Immature natural killer cell (primary cell): ENCODE measurements at regions not wholly inside any gene's neighbourhood (a gene's known extent, or its start where the extent isn't known, plus 50 kb on each side); places are given as distances from the start of the nearest gene placed in this dataset.

Experiments
- DNase-seq, 3 donors: peaks; one replicate each; pipeline ENCODE4 v3.0.0; 2022; ENCODE audit warnings: mixed read lengths in 1 of 3
- H3K27ac Mint-ChIP-seq, 6 donors: one replicate each; pipeline ENCODE4 v1.8.0; 2020; ENCODE audit warnings: mixed read lengths in 6 of 6, mild to moderate bottlenecking in 5 of 6, inconsistent platforms in 4 of 6, moderate library complexity in 3 of 6
- H3K27me3 Mint-ChIP-seq, 3 donors: one replicate each; pipeline ENCODE4 v1.8.0; 2020 to 2021; ENCODE audit warnings: low read depth in 3 of 3, mild to moderate bottlenecking in 3 of 3, mixed read lengths in 3 of 3, moderate library complexity in 3 of 3, inconsistent platforms in 1 of 3
- H3K36me3 Mint-ChIP-seq, 3 donors: one replicate each; pipeline ENCODE4 v1.8.0; 2020; ENCODE audit warnings: mixed read lengths in 3 of 3, inconsistent platforms in 2 of 3, mild to moderate bottlenecking in 2 of 3
- H3K4me1 Mint-ChIP-seq, 2 donors: one replicate each; pipeline ENCODE4 v1.8.0; 2020; ENCODE audit warnings: inconsistent platforms in 2 of 2, mild to moderate bottlenecking in 2 of 2, mixed read lengths in 2 of 2, moderate library complexity in 1 of 2
- H3K4me3 Mint-ChIP-seq, 5 donors: one replicate each; pipeline ENCODE4 v1.8.0; 2020; ENCODE audit warnings: mild to moderate bottlenecking in 5 of 5, mixed read lengths in 5 of 5, inconsistent platforms in 3 of 5, moderate library complexity in 3 of 5
- H3K9me3 Mint-ChIP-seq, 6 donors: one replicate each; pipeline ENCODE4 v1.8.0; 2020; ENCODE audit warnings: mild to moderate bottlenecking in 6 of 6, mixed read lengths in 6 of 6, inconsistent platforms in 4 of 6, moderate library complexity in 3 of 6

DNA sequence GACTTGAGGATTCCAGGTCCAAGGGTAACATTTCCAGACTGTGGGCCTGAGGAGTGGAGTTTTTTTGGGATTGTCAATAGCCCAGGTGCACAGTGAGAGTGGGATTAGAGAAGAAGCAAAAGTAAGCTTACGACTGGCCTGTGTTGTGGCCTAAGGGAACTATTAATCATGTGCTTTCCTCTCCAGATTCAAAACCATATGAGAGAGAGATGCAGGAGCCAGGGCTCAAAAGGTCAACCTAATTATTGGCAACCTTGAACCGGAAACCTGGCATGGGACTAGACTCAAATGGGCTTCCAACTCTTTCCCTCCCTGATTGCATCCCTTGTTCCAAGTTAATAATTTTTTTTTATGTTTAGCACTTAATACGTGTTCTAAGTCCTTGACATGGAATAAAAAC lies 242.1 kb upstream of the THRB start:
- Mint-ChIP-seq H3K36me3 (no peaks in the 10 kb centered on the region), H3K9me3 (peaks cover 0 to 2% (median 0%) of the 10 kb centered on the region in 6 donors), H3K27ac (no peak overlapping the region), H3K27me3 (peaks cover 0 to 4% (median 0%) of the 10 kb centered on the region in 3 donors), H3K4me1 (peaks cover 0 to 5% of the 10 kb centered on the region in 2 donors), H3K4me3 (no peak overlapping the region)
- no peak for DNase-seq

DNA sequence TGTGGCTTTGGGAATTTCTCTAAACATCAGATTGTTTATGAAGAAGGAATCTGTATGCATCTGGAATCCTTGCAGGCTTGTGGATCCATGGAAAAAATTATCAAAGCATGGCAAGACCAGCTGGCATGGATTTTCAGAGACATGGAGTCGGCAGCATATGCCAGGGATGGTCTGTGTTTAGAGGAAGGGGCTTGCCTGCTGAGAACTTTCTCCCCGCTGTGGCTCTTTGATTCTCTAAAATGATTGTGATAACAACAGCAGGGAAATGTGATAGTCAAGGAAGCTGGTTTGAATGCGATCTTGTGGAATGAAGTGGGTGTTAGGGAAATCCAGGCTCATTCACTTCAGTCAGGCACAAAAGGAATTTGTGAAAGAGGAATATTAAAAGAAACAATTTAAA lies 245.7 kb upstream of the THRB start:
- H3K9me3 Mint-ChIP-seq, result peaks cover 0 to 2% (median 0%) of the 10 kb centered on the region in 6 donors
- H3K36me3 Mint-ChIP-seq, result no peaks in the 10 kb centered on the region
- no peak for DNase-seq
- peaks cover 0 to 4% (median 1%) of the 10 kb centered on the region in 3 donors for H3K27me3 Mint-ChIP-seq
- no peak overlapping the region for H3K27ac Mint-ChIP-seq
- H3K4me1 Mint-ChIP-seq, result no peaks in the 10 kb centered on the region
- H3K4me3 Mint-ChIP-seq, result no peak overlapping the region

DNA sequence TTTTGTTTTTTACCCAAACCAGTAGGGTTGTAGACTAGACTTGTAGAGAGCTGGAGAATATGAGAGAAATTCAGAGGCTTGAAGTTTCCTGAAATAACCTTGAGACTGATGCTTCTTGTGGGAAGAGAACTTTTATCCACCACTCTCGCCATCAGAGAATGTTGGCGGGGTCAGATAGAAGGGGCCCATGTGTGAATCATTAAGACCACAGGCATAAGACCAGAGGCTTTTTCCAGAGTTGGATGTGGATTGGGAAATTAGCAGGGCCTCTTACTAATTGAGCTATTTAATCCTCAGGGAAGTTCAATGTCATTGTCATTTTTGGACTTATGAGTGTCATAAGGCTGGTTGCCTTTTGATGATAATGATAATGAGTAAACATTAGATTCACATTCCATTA lies 246.9 kb upstream of the THRB start:
- no peak for DNase-seq
- Mint-ChIP-seq H3K27me3 (peaks cover 0 to 4% (median 1%) of the 10 kb centered on the region in 3 donors), H3K9me3 (peaks cover 0 to 2% (median 0%) of the 10 kb centered on the region in 6 donors), H3K4me1 (no peaks in the 10 kb centered on the region), H3K36me3 (no peaks in the 10 kb centered on the region), H3K27ac (no peak overlapping the region), H3K4me3 (no peak overlapping the region)

DNA sequence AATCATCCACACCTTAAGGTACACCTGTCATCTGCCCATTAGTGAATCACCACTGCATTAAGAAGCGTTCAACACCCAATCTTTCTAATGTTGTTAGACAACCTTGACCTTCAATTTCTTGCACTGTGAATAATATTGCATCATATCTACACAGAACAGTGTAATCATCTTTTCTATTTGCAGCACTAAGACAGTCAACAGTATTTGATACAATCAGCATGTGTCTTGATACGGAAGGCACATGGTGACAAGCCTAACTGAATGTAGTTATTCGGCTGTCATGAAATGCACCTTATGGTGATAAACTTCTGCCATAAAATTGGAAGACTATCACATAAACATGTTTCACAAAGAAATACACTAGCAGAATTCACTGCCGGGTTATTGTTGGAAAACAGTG lies 253.9 kb upstream of the THRB start:
- peaks cover 0 to 1% (median 0%) of the 10 kb centered on the region in 3 donors for H3K27me3 Mint-ChIP-seq
- no peak overlapping the region for H3K4me3 Mint-ChIP-seq
- no peaks in the 10 kb centered on the region for H3K9me3 Mint-ChIP-seq
- H3K4me1 Mint-ChIP-seq, result no peaks in the 10 kb centered on the region
- H3K36me3 Mint-ChIP-seq, result no peaks in the 10 kb centered on the region
- DNase-seq, result no peak
- no peak overlapping the region for H3K27ac Mint-ChIP-seq

DNA sequence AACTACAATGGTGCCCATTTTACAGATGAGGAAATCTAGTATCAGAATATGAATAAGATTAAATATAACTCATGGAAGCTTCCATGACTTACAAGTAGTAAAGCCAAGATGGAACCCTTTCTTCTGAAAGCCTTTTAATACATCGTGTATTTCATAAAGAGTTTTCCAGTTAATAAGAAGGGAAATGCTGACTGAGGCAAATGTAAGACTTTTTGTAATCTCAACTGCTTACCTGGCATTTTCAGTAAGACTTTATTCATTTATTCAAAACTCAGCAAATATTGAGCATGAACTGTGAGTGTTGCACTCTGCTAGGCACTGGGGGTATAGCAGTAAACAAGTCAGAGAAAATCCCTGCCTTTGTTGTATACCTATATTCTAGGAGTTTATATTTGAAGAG lies 256.4 kb upstream of the THRB start:
- Mint-ChIP-seq H3K27ac (no peak overlapping the region), H3K36me3 (no peaks in the 10 kb centered on the region), H3K9me3 (peaks cover 0 to 2% (median 0%) of the 10 kb centered on the region in 6 donors), H3K4me1 (no peaks in the 10 kb centered on the region), H3K4me3 (no peak overlapping the region), H3K27me3 (peaks cover 0 to 1% (median 0%) of the 10 kb centered on the region in 3 donors)
- no peak for DNase-seq

DNA sequence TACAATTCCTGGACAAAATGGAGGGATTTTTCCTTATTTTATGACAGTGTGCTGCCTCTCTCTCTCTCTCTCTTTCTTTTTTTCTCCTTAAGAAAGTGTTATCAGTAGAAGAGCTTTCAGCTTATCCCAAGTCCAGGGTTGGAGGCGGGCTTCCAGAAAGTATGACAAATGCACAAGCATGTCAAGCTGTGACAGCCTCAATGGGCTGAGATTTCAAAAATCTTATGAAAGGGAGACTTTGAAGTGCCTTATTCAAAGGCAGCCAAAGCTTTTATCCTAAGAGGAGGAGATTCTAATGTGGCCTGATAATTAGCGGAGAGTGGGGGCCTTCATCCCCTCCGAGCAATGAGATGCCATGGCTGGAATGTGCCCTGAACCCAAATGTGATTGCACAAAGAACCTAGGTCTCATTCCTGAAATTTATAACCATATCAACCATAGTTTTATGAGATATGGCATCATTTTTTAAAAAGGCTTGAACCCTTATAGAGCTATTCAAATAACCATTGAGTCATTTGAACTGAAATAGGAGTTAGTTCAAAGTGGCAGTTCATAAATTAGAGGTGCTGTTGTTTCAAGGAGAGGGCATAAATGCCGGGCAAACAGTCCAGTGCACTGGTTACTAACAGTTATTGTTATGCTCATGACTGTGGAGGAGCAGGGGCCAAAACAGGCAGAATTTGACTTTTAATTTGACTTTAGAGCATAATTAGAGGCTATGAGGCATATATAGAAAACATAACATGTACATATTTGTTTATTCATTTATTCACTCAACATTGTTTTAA lies 261.6 kb upstream of the THRB start:
- no peak overlapping the region for H3K4me3 Mint-ChIP-seq
- no peaks in the 10 kb centered on the region for H3K4me1 Mint-ChIP-seq
- no peak overlapping the region for H3K27ac Mint-ChIP-seq
- no peak for DNase-seq
- H3K9me3 Mint-ChIP-seq, result peaks cover 0 to 2% (median 0%) of the 10 kb centered on the region in 6 donors
- H3K36me3 Mint-ChIP-seq, result no peaks in the 10 kb centered on the region
- peaks cover 0 to 1% (median 0%) of the 10 kb centered on the region in 3 donors for H3K27me3 Mint-ChIP-seq

DNA sequence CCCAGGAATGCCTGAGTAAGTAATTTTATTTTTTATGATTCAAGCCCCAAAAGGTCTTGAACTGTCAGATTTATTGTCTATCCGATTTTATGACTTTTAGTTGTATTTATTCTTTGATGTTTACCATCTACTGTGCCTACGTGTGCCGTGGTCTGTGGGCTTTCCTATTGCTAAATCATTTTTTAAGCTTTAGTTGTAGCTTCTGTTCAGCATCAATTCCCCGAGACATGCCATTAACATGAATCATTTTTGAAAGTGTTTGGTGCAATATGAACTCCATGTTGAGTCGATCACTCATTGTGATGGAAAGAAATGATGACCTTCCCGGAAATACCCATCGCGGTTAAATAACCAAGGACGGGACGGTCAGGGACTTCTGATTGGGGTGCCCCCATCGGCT lies 268.7 kb upstream of the THRB start:
- Mint-ChIP-seq H3K9me3 (peaks cover 0 to 3% (median 0%) of the 10 kb centered on the region in 6 donors), H3K27me3 (peaks cover 0 to 3% (median 2%) of the 10 kb centered on the region in 3 donors), H3K27ac (no peak overlapping the region), H3K36me3 (no peaks in the 10 kb centered on the region), H3K4me1 (no peaks in the 10 kb centered on the region), H3K4me3 (no peak overlapping the region)
- no peak for DNase-seq

DNA sequence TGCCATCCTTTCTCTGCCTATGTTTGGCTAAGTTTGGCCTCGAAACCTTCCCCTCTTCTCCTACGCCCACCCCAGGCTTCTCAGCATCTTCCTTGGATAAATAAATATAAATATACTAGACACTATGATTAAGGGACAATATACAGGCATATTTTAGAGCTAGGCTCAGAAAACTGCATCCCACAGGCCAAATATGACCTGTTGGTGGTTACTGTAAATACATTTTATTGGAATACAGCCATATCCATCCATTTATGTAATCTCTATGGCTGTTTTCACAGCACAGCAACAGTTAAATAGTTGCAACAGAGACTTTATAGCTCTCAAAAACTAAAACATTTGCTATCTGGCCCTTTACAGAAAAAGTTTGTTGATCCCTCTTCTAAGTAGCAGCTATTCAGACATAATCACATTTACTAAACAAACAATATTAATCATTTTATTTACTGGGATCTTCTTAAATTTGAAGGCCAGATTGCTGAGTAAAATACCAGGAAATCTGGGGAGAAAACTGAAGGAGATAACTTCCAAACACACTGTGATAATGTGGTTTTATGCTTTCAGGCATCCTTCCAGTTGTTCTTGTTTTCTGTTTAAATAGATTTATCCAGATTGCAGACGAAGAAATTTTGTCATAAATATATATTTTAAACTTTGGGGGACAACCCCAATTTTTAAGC lies 269.7 kb upstream of the THRB start:
- Mint-ChIP-seq H3K36me3 (no peaks in the 10 kb centered on the region), H3K27ac (no peak overlapping the region), H3K27me3 (peaks cover 0 to 3% (median 2%) of the 10 kb centered on the region in 3 donors), H3K4me1 (no peaks in the 10 kb centered on the region), H3K9me3 (peaks cover 0 to 3% (median 0%) of the 10 kb centered on the region in 6 donors), H3K4me3 (no peak overlapping the region)
- DNase-seq, result no peak

DNA sequence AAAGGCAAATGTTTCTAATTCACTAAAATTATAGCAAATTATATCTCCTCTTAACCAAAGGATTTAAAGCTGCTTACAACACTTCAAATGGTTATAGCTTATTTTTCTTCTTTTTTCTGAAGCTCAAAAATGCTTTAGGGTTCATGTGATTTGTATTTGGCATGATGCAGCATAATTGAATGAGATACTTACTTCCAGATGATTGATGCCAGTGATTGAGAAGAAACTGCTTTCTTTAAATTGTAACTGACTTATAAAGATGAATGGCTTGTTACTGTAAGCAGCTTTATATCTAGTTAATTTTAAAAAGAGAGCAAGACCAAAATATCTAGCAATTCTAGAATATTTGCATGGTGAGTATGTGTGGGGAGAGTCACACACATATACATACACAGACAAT lies 270.7 kb upstream of the THRB start:
- H3K27ac Mint-ChIP-seq, result no peak overlapping the region
- no peak for DNase-seq
- H3K36me3 Mint-ChIP-seq, result no peaks in the 10 kb centered on the region
- peaks cover 0 to 3% (median 0%) of the 10 kb centered on the region in 6 donors for H3K9me3 Mint-ChIP-seq
- H3K4me1 Mint-ChIP-seq, result no peaks in the 10 kb centered on the region
- H3K27me3 Mint-ChIP-seq, result peaks cover 0 to 3% (median 2%) of the 10 kb centered on the region in 3 donors
- H3K4me3 Mint-ChIP-seq, result no peak overlapping the region

DNA sequence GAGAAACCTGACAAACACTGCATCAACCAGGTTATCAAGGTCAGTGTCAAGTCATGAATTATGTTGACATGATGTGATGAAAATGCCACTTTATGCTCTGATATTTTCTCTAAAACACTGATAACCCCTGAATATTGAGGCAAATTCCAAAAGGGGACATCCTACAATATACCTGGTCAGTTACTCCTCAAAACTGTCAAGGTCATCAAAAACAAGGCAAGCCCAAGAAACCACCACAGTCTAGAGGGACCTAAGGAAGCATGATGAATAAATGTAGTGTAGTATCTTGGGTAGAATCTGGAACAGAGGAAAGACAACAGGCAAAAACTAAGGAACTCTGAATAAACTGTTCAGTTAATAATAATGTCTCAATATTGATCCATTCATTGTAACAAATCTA lies 275.3 kb upstream of the THRB start:
- Mint-ChIP-seq H3K27ac (no peak overlapping the region), H3K36me3 (no peaks in the 10 kb centered on the region), H3K4me1 (no peaks in the 10 kb centered on the region), H3K27me3 (peaks cover 0 to 5% (median 0%) of the 10 kb centered on the region in 3 donors), H3K9me3 (peaks cover 0 to 3% (median 0%) of the 10 kb centered on the region in 6 donors), H3K4me3 (no peak overlapping the region)
- no peak for DNase-seq

DNA sequence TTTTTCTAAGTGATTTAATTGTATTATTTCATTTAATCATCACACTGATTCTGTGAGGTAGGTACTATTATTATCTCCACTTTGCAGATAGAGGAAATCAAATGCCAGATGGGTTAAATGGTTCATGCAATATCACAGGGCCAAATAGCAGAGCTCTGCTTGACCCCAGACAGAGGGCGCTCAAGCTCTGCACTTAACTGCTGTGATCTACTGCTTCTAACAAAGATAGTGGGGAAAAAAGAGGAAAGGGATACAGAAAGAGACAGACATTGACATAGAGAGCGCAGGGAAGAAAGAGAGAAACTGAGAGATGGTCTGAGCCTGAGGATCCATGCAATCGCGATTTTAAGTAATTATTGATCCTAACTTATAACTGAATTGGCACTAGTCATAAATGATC lies 279.1 kb upstream of the THRB start:
- peaks cover 0 to 1% (median 0%) of the 10 kb centered on the region in 3 donors for H3K27me3 Mint-ChIP-seq
- H3K27ac Mint-ChIP-seq, result no peak overlapping the region
- peaks cover 0 to 2% (median 0%) of the 10 kb centered on the region in 6 donors for H3K9me3 Mint-ChIP-seq
- no peaks in the 10 kb centered on the region for H3K4me1 Mint-ChIP-seq
- no peak overlapping the region for H3K4me3 Mint-ChIP-seq
- peak in 2 of 3 donors; percentile 9 to 26 for DNase-seq
- no peaks in the 10 kb centered on the region for H3K36me3 Mint-ChIP-seq

DNA sequence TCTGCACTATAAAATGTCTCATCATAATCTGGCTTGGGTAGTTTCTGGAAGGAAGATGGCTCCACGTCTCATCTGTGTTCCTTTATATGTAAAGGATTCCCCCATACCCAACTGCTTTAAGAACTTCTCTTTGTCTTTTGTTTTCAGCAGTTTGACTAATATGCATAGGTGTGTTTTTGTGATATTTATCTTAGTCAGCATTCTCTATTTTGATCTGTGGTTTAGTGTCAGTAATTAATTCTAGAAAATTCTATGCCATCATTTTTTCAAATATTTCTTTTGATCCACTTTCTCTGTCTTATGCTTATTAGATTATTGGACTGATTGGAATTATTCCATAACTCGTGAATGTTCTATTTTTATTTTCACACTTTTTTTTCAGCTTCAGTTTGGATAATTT lies 286.3 kb upstream of the THRB start:
- Mint-ChIP-seq H3K4me1 (no peaks in the 10 kb centered on the region), H3K27ac (no peak overlapping the region), H3K9me3 (peaks cover 3 to 27% (median 12%) of the 10 kb centered on the region in 6 donors), H3K4me3 (no peak overlapping the region), H3K36me3 (peaks cover 0 to 9% (median 0%) of the 10 kb centered on the region in 3 donors), H3K27me3 (peaks cover 0 to 6% (median 2%) of the 10 kb centered on the region in 3 donors)
- DNase-seq, result no peak

DNA sequence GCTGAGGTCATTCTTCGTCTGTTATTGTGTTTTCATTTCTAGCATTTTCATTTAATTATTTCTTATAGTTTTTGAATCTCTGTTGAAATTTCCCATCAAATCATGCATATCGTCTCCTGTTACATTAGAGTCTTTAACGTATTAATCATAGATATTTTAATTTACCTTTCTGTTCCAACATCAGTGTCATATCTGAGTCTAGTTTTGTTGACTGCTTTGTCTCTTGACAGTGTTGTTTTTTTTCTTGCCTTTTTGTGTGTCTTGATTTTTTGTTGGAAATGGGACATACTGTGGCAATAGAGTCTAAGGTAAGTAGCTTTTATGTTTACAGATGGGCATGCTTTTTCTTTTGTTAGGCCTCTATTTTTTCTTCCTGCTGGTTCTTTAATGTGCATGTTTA lies 286.8 kb upstream of the THRB start:
- Mint-ChIP-seq H3K9me3 (peaks cover 3 to 27% (median 13%) of the 10 kb centered on the region in 6 donors), H3K36me3 (peaks cover 0 to 9% (median 0%) of the 10 kb centered on the region in 3 donors), H3K4me3 (no peak overlapping the region), H3K27me3 (peaks cover 0 to 6% (median 2%) of the 10 kb centered on the region in 3 donors), H3K27ac (no peak overlapping the region), H3K4me1 (no peaks in the 10 kb centered on the region)
- DNase-seq, result no peak

DNA sequence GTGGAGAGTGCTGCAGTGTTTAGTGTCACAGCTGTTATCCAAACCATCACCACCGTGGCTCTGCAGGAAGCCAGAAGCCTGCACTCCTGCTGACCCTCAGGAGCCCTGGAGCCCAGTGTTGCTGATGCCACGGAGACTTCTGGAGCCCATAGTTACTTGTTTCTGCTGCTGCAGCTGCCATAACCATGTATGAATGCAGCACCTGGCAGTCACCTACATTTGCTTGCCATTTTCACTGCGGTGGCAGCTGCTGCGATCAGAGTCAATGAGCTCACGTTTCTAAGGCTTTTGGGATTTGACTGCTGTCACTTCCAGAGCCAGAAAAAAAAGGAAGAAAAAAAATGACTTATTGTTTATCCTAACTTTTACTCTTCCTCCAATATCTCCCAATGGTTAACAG lies 299.2 kb upstream of the THRB start:
- H3K9me3 Mint-ChIP-seq, result no peaks in the 10 kb centered on the region
- H3K4me1 Mint-ChIP-seq, result no peaks in the 10 kb centered on the region
- no peak overlapping the region for H3K27ac Mint-ChIP-seq
- DNase-seq, result no peak
- no peaks in the 10 kb centered on the region for H3K36me3 Mint-ChIP-seq
- peaks cover 2 to 9% (median 2%) of the 10 kb centered on the region in 3 donors for H3K27me3 Mint-ChIP-seq
- H3K4me3 Mint-ChIP-seq, result no peak overlapping the region
